Hepatocyte (in vitro differentiated cells): ENCODE measurements at regions not wholly inside any gene's neighbourhood (a gene's known extent, or its start where the extent isn't known, plus 50 kb on each side); places are given as distances from the start of the nearest gene placed in this dataset.
"Not testable (repeated sequence)": the region's sequence is repeated elsewhere in the genome, so short reads cannot be mapped to it uniquely, and the experiment has no call there.

Experiments used
- DNase-seq: peaks from one replicate; pipeline ENCODE4 v3.0.0-alpha.2; 2016; ENCODE audit warnings: low spot score
- H2AFZ ChIP-seq: fragments of 200-600 bp; sonication (generic); 2 replicates; pipeline ENCODE4 v1.6.0; 2016; ENCODE audit warnings: antibody characterized with exemption, mild to moderate bottlenecking
- H3K27ac ChIP-seq: fragments of 200-600 bp; sonication (generic); 2 replicates; pipeline ENCODE4 v1.5.1; 2016; ENCODE audit warnings: mild to moderate bottlenecking
- H3K27me3 ChIP-seq: fragments of 200-600 bp; sonication (generic); 2 replicates; pipeline ENCODE4 v1.6.1; 2016
- H3K36me3 ChIP-seq: fragments of 200-600 bp; sonication (generic); replicated peaks from 2 replicates; pipeline ENCODE4 v1.5.1; 2016; ENCODE audit warnings: low read depth; ENCODE audit not compliant: insufficient read depth
- H3K4me1 ChIP-seq: fragments of 200-600 bp; sonication (generic); 2 replicates; pipeline ENCODE4 v1.5.1; 2016; ENCODE audit warnings: mild to moderate bottlenecking, moderate library complexity; ENCODE audit not compliant: insufficient read depth
- H3K4me2 ChIP-seq: fragments of 200-600 bp; sonication (generic); 2 replicates; pipeline ENCODE4 v1.6.0; 2016
- H3K4me3 ChIP-seq: fragments of 200-600 bp; sonication (generic); 2 replicates; pipeline ENCODE4 v1.5.1; 2016; ENCODE audit warnings: mild to moderate bottlenecking
- H3K79me2 ChIP-seq: fragments of 200-600 bp; sonication (generic); 2 replicates; pipeline ENCODE4 v1.6.0; 2017; ENCODE audit warnings: mild to moderate bottlenecking
- H3K9me2 ChIP-seq: fragments of 200-600 bp; sonication (generic); replicated peaks from 2 replicates; pipeline ENCODE4 v1.6.0; 2017; ENCODE audit warnings: mild to moderate bottlenecking; ENCODE audit not compliant: insufficient read depth
- H3K9me3 ChIP-seq: fragments of 200-600 bp; sonication (generic); 2 replicates; pipeline ENCODE4 v1.5.1; 2016; ENCODE audit warnings: low read depth, mild to moderate bottlenecking
- H4K20me1 ChIP-seq: fragments of 200-600 bp; sonication (generic); 2 replicates; pipeline ENCODE4 v1.6.0; 2016; ENCODE audit warnings: mild to moderate bottlenecking; ENCODE audit not compliant: insufficient read depth, poor library complexity, severe bottlenecking
- CTCF ChIP-seq: fragments of 200-600 bp; sonication (generic); IDR thresholded peaks from 2 replicates; pipeline ENCODE4 v1.5.1; 2016; ENCODE audit warnings: antibody characterized with exemption, mild to moderate bottlenecking; ENCODE audit not compliant: poor library complexity
- EZH2 ChIP-seq: fragments of 200-600 bp; sonication (generic); IDR thresholded peaks from 2 replicates; pipeline ENCODE4 v1.6.1; 2016; ENCODE audit warnings: antibody characterized with exemption, mild to moderate bottlenecking, borderline replicate concordance
- EZH2phosphoT487 ChIP-seq: fragments of 200-600 bp; sonication (generic); IDR thresholded peaks from one replicate; pipeline ENCODE4 v1.6.1; 2018; ENCODE audit warnings: antibody characterized with exemption, mild to moderate bottlenecking, low read depth, moderate library complexity; ENCODE audit not compliant: unreplicated experiment, severe bottlenecking
- WGBS: methylation state at CpG from one replicate; pipeline ENCODE4 v1.1.6; 2016; ENCODE audit warnings: low lambda C conversion rate; ENCODE audit errors: missing lambda C conversion rate; 5-methylcytosine and 5-hydroxymethylcytosine counted together

GRCh38 chr7:86453454-86453853 lies 190.3 kb upstream of the GRM3 start:
- Histone ChIP-seq H3K27me3 (no peaks in the 10 kb centered on the region), H2AFZ (no peak overlapping the region), H3K79me2 (no peaks in the 10 kb centered on the region), H3K4me2 (no peak overlapping the region), H3K4me1 (no peaks in the 10 kb centered on the region), H3K36me3 (no peaks in the 10 kb centered on the region), H3K9me2 (no peaks in the 10 kb centered on the region), H3K27ac (no peak overlapping the region), H4K20me1 (no peaks in the 10 kb centered on the region), H3K9me3 (no peaks in the 10 kb centered on the region), H3K4me3 (no peak overlapping the region)
- DNase-seq, result no peak
- WGBS, result 96% methylated on average over 1 of the region's 1 CpG
- no peak for TF ChIP-seq EZH2

- no peak for DNase-seq
- Histone ChIP-seq H3K27me3 (no peaks in the 10 kb centered on the region), H3K36me3 (no peaks in the 10 kb centered on the region), H3K4me2 (no peak overlapping the region), H3K27ac (no peak overlapping the region), H2AFZ (no peak overlapping the region), H3K9me3 (no peaks in the 10 kb centered on the region), H3K79me2 (no peaks in the 10 kb centered on the region), H3K9me2 (no peaks in the 10 kb centered on the region), H3K4me3 (no peak overlapping the region), H4K20me1 (no peaks in the 10 kb centered on the region), H3K4me1 (no peaks in the 10 kb centered on the region)
- TF ChIP-seq EZH2, result no peak
- TF ChIP-seq EZH2phosphoT487, result no peak
- no peak for TF ChIP-seq CTCF
- 47% methylated on average over 3 of the region's 3 CpGs for WGBS
Measured at GRCh38 chr7:86448856-86449255, 194.9 kb upstream of the GRM3 start.

GRCh38 chr7:86445285-86445684 lies 198.4 kb upstream of the GRM3 start:
- Histone ChIP-seq H3K9me2 (no peaks in the 10 kb centered on the region), H3K4me3 (no peak overlapping the region), H3K27me3 (no peaks in the 10 kb centered on the region), H3K27ac (no peak overlapping the region), H3K9me3 (no peaks in the 10 kb centered on the region), H4K20me1 (no peaks in the 10 kb centered on the region), H3K79me2 (no peaks in the 10 kb centered on the region), H3K36me3 (no peaks in the 10 kb centered on the region), H3K4me2 (no peak overlapping the region), H2AFZ (no peak overlapping the region), H3K4me1 (no peaks in the 10 kb centered on the region)
- DNase-seq, result no peak
- TF ChIP-seq EZH2phosphoT487 (no peak), EZH2 (no peak), CTCF (no peak)

- Histone ChIP-seq H3K4me2 (no peak overlapping the region), H3K4me1 (no peaks in the 10 kb centered on the region), H4K20me1 (no peaks in the 10 kb centered on the region), H3K9me2 (no peaks in the 10 kb centered on the region), H3K27me3 (no peaks in the 10 kb centered on the region), H2AFZ (no peak overlapping the region), H3K27ac (no peak overlapping the region), H3K79me2 (no peaks in the 10 kb centered on the region), H3K4me3 (no peak overlapping the region), H3K36me3 (no peaks in the 10 kb centered on the region), H3K9me3 (no peaks in the 10 kb centered on the region)
- DNase-seq, result no peak
- WGBS, result 95% methylated on average over 2 of the region's 2 CpGs
- no peak for TF ChIP-seq CTCF
- TF ChIP-seq EZH2phosphoT487, result no peak
Measured at GRCh38 chr7:86444245-86444644, 199.5 kb upstream of the GRM3 start.

GRCh38 chr7:86440420-86440819 lies 203.3 kb upstream of the GRM3 start:
- not testable (repeated sequence) for H3K36me3 ChIP-seq, H3K27ac ChIP-seq, H3K9me3 ChIP-seq, H3K4me3 ChIP-seq, H4K20me1 ChIP-seq, DNase-seq, H2AFZ ChIP-seq, H3K27me3 ChIP-seq, H3K79me2 ChIP-seq, H3K9me2 ChIP-seq, H3K4me1 ChIP-seq, H3K4me2 ChIP-seq
- WGBS, result 94% methylated on average over 19 of the region's 29 CpGs
